Subcutaneous abdominal adipose tissue (tissue), 5 donors: ENCODE measurements at regions not wholly inside any gene's neighbourhood (a gene's known extent, or its start where the extent isn't known, plus 50 kb on each side); places are given as distances from the start of the nearest gene placed in this dataset.

Experiments
- H3K27ac ChIP-seq: one replicate; pipeline ENCODE4 v1.7.0; 2013; ENCODE audit warnings: low read depth, mild to moderate bottlenecking, inconsistent platforms, low read length, moderate library complexity
- H3K27me3 ChIP-seq, 5 donors: one replicate each; pipeline ENCODE4 v1.7.0; 2013; ENCODE audit warnings: low read length in 5 of 5, inconsistent platforms in 1 of 5; ENCODE audit not compliant: control insufficient read depth in 5 of 5, insufficient read depth in 4 of 5
- H3K36me3 ChIP-seq, 5 donors: one replicate each; pipeline ENCODE4 v1.7.0; 2013; ENCODE audit warnings: low read length in 5 of 5; ENCODE audit not compliant: control insufficient read depth in 5 of 5, insufficient read depth in 5 of 5
- H3K4me1 ChIP-seq, 5 donors: one replicate each; pipeline ENCODE4 v1.7.0; 2013; ENCODE audit warnings: low read length in 5 of 5, mild to moderate bottlenecking in 3 of 5, moderate library complexity in 1 of 5; ENCODE audit not compliant: control insufficient read depth in 5 of 5, insufficient read depth in 5 of 5
- H3K4me3 ChIP-seq, 5 donors: one replicate each; pipeline ENCODE4 v1.7.0; 2013; ENCODE audit warnings: low read length in 5 of 5, low read depth in 1 of 5
- H3K9ac ChIP-seq, 5 donors: one replicate each; pipeline ENCODE4 v1.7.0; 2013; ENCODE audit warnings: low read length in 5 of 5, mild to moderate bottlenecking in 4 of 5, moderate library complexity in 3 of 5
- H3K9me3 ChIP-seq, 5 donors: one replicate each; pipeline ENCODE4 v1.7.0; 2013; ENCODE audit warnings: low read length in 5 of 5; ENCODE audit not compliant: control insufficient read depth in 5 of 5
- donor health status: healthy.
- donor health status: healthy.
- donor health status: healthy.
- donor health status: healthy.
- donor health status: healthy.

DNA sequence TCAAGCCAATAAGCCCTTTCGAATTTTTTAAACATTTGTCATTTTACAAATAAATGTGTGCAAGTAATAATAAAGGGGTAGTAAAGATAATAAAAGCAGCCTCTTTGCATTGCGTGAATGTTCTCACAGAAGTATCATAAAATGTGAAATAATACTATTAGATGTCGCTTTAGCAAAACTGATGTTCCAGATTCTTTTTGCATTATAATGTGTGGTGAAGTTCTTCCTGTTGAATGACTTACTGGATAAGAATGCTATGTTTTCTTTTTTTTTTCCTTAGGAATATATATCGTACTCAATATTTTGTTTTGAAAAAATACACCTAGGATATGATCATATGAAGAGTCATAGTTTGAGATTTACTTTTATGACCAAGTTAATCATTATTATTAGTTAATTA, 85.2 kb upstream of the CDH12 start:
- no peak overlapping the region for H3K27ac ChIP-seq
- H3K9me3 ChIP-seq = no peaks in the 10 kb centered on the region
- H3K27me3 ChIP-seq = no peaks in the 10 kb centered on the region
- H3K36me3 ChIP-seq = no peaks in the 10 kb centered on the region
- H3K4me3 ChIP-seq = no peak overlapping the region
- H3K9ac ChIP-seq = no peak overlapping the region
- H3K4me1 ChIP-seq = no peaks in the 10 kb centered on the region

DNA sequence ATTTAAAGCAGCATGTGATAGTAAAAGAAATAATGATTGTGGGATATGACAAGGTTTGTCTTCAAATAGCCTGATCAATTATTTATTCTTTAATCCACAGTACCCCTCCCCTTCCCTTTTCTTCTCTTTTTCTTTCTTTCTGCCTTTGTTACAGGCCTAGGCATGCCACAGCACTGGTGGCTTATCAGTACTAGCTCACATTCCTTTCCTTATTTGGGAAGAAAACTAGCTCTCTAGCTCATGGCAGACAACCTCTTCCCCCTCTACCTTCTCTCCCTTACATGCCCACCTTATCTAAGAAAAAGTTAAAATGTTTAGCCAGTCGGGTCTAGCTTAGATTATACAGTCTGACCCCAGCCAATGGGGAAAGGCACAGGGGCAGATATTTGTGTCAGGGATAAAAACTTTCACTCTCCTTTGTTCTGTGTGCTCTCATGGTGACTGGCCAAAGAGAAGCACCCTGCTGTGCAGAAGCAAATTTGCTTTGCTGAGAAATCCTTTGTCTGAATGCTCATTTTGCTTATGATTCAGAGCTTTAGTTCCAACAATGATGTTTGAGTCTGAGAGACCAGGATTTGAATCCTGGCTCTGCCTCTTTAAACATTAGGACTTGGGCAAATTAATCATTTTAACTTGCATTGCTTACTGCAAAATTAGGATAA, 75.8 kb upstream of the CDH12 start:
- no peaks in the 10 kb centered on the region for H3K27me3 ChIP-seq
- H3K9ac ChIP-seq = no peak overlapping the region
- no peak overlapping the region for H3K4me3 ChIP-seq
- H3K36me3 ChIP-seq = no peaks in the 10 kb centered on the region
- peaks cover 0 to 5% (median 0%) of the 10 kb centered on the region in 5 donors for H3K9me3 ChIP-seq
- H3K4me1 ChIP-seq = no peaks in the 10 kb centered on the region
- no peak overlapping the region for H3K27ac ChIP-seq

- peaks cover 0 to 5% (median 0%) of the 10 kb centered on the region in 5 donors for H3K9me3 ChIP-seq
- H3K27ac ChIP-seq = no peak overlapping the region
- no peak overlapping the region for H3K9ac ChIP-seq
- H3K4me1 ChIP-seq = no peaks in the 10 kb centered on the region
- no peaks in the 10 kb centered on the region for H3K36me3 ChIP-seq
- no peak overlapping the region for H3K4me3 ChIP-seq
- H3K27me3 ChIP-seq = no peaks in the 10 kb centered on the region
Observed at GRCh38 chr5:22926574-22926973, 73.4 kb upstream of the CDH12 start.

GRCh38 chr5:22918511-22918910, 65.4 kb upstream of the CDH12 start:
- H3K27me3 ChIP-seq = no peaks in the 10 kb centered on the region
- H3K27ac ChIP-seq = no peak overlapping the region
- H3K4me1 ChIP-seq = no peaks in the 10 kb centered on the region
- no peaks in the 10 kb centered on the region for H3K36me3 ChIP-seq
- no peak overlapping the region for H3K9ac ChIP-seq
- no peaks in the 10 kb centered on the region for H3K9me3 ChIP-seq
- no peak overlapping the region for H3K4me3 ChIP-seq

- Histone ChIP-seq H3K36me3 (no peaks in the 10 kb centered on the region), H3K27me3 (no peaks in the 10 kb centered on the region)
Observed at GRCh38 chr5:22916393-22916792, 63.2 kb upstream of the CDH12 start.

GRCh38 chr5:22911019-22911418, 57.9 kb upstream of the CDH12 start:
- no peak overlapping the region for H3K9ac ChIP-seq
- H3K4me1 ChIP-seq = no peaks in the 10 kb centered on the region
- no peaks in the 10 kb centered on the region for H3K27me3 ChIP-seq
- H3K36me3 ChIP-seq = no peaks in the 10 kb centered on the region
- no peak overlapping the region for H3K4me3 ChIP-seq
- no peaks in the 10 kb centered on the region for H3K9me3 ChIP-seq
- H3K27ac ChIP-seq = no peak overlapping the region

More at GRCh38 chr5:22916393-22916792, 63.2 kb upstream of the CDH12 start:
- Histone ChIP-seq H3K9me3 (no peaks in the 10 kb centered on the region), H3K4me3 (no peak overlapping the region), H3K9ac (no peak overlapping the region), H3K27ac (no peak overlapping the region), H3K4me1 (no peaks in the 10 kb centered on the region)

- peaks cover 0 to under 1% (median 0%) of the 10 kb centered on the region in 5 donors for H3K4me1 ChIP-seq
- H3K27ac ChIP-seq = no peak overlapping the region
- H3K9me3 ChIP-seq = no peaks in the 10 kb centered on the region
- H3K27me3 ChIP-seq = no peaks in the 10 kb centered on the region
- no peaks in the 10 kb centered on the region for H3K36me3 ChIP-seq
- no peak overlapping the region for H3K4me3 ChIP-seq
- H3K9ac ChIP-seq = no peak overlapping the region
Observed at GRCh38 chr5:22910523-22910922, 57.4 kb upstream of the CDH12 start.

- H3K36me3 ChIP-seq = no peaks in the 10 kb centered on the region
- H3K9ac ChIP-seq = no peak overlapping the region
- no peak overlapping the region for H3K4me3 ChIP-seq
- H3K9me3 ChIP-seq = no peaks in the 10 kb centered on the region
- H3K27ac ChIP-seq = no peak overlapping the region
- no peaks in the 10 kb centered on the region for H3K27me3 ChIP-seq
- peaks cover 0 to 3% (median 0%) of the 10 kb centered on the region in 5 donors for H3K4me1 ChIP-seq
Observed at GRCh38 chr5:22908586-22908985, 55.4 kb upstream of the CDH12 start.

- H3K4me3 ChIP-seq = no peak overlapping the region
- H3K9me3 ChIP-seq = no peaks in the 10 kb centered on the region
- H3K36me3 ChIP-seq = no peaks in the 10 kb centered on the region
- peaks cover 0 to 8% (median 0%) of the 10 kb centered on the region in 5 donors for H3K4me1 ChIP-seq
- H3K27me3 ChIP-seq = no peaks in the 10 kb centered on the region
- H3K27ac ChIP-seq = no peak overlapping the region
- no peak overlapping the region for H3K9ac ChIP-seq
Observed at GRCh38 chr5:22908129-22908528, 55.0 kb upstream of the CDH12 start.
